ENCODE measurements at regions not wholly inside any gene's neighbourhood (a gene's known extent, or its start where the extent isn't known, plus 50 kb on each side); places are given as distances from the start of the nearest gene placed in this dataset.

GRCh38 chr4:93981594-93981993 lies 153.0 kb downstream of the ATOH1 start:
- no peaks in the 10 kb centered on the region for H3F3A ChIP-seq (ENCODE audit: insufficient read depth)
- H3K4me2 ChIP-seq (ENCODE audit: unreplicated experiment), result no peak overlapping the region
- TF ChIP-seq EZH2phosphoT487 (IDR thresholded peaks at IDR 0.05; ENCODE audit: insufficient read depth, low read depth) (no peak), EZH2 (IDR thresholded peaks at IDR 0.05; ENCODE audit: insufficient read depth, poor library complexity, severe bottlenecking) (no peak)
- in situ Hi-C loops (cut with MboI), result no loop called here
- DNase-seq, result no peak
- no peaks in the 10 kb centered on the region for H3K36me3 ChIP-seq (ENCODE audit: low read depth)
- H3K9me3 ChIP-seq (ENCODE audit: low read depth), result no peaks in the 10 kb centered on the region
- 22 to 26% methylated on average over 6 of the region's 6 CpGs for WGBS, 2 experiments (ENCODE audit: low coverage in 1 of 2, low lambda C conversion rate in 2 of 2, missing lambda C conversion rate in 2 of 2)
- no peak overlapping the region for H3K4me3 ChIP-seq
- no peaks in the 10 kb centered on the region for H3K27me3 ChIP-seq (replicated peaks; ENCODE audit: insufficient read depth)
- no peak overlapping the region for H2AFZ ChIP-seq
- H4K20me1 ChIP-seq (ENCODE audit: insufficient read depth), result no peaks in the 10 kb centered on the region
- H3K4me1 ChIP-seq (ENCODE audit: insufficient read depth), result no peaks in the 10 kb centered on the region
- no peaks in the 10 kb centered on the region for H3K79me2 ChIP-seq (ENCODE audit: insufficient read depth)
- no peak overlapping the region for H3K27ac ChIP-seq
- H3K9ac ChIP-seq, result no peak overlapping the region
- 0 out of 2 replicates have a peak, but pooled peaks cover 4% of the 10 kb centered on the region for H3K9me2 ChIP-seq (ENCODE audit: insufficient read depth)

DNA sequence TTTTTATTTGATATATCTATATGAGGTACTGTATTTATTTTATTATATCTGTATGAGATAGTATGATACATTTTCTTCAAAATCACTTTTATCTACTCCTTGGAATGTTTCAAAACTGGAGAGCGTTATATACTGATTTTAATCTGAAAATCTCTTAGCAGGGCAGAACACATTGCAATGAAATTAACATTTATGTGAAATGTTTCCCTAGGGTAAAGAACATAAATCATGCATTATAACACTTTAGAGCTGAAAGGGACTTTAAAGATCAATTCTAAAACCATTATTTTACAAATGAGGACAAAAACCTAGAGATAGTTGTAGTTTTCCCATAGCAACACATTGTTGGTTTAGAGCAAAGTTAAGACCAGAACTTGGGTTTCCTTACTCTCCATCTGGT lies 153.7 kb downstream of the ATOH1 start:
- Histone ChIP-seq H3K27me3 (replicated peaks; ENCODE audit: insufficient read depth) (no peaks in the 10 kb centered on the region), H3K9ac (no peak overlapping the region), H3K79me2 (ENCODE audit: insufficient read depth) (no peaks in the 10 kb centered on the region), H4K20me1 (ENCODE audit: insufficient read depth) (no peaks in the 10 kb centered on the region), H3K4me3 (no peak overlapping the region), H3K27ac (no peak overlapping the region), H3K36me3 (ENCODE audit: low read depth) (no peaks in the 10 kb centered on the region), H3K4me2 (ENCODE audit: unreplicated experiment) (no peak overlapping the region), H3K4me1 (ENCODE audit: insufficient read depth) (no peaks in the 10 kb centered on the region), H2AFZ (no peak overlapping the region), H3F3A (ENCODE audit: insufficient read depth) (no peaks in the 10 kb centered on the region), H3K9me2 (ENCODE audit: insufficient read depth) (0 out of 2 replicates have a peak, but pooled peaks cover 4% of the 10 kb centered on the region), H3K9me3 (ENCODE audit: low read depth) (no peaks in the 10 kb centered on the region)
- DNase-seq, result no peak
- WGBS, 2 experiments (ENCODE audit: low coverage in 1 of 2, low lambda C conversion rate in 2 of 2, missing lambda C conversion rate in 2 of 2), result 17 to 33% methylated on average over 1 of the region's 1 CpG
- in situ Hi-C loops (cut with MboI), result no loop called here
- TF ChIP-seq EZH2phosphoT487 (IDR thresholded peaks at IDR 0.05; ENCODE audit: insufficient read depth, low read depth), result no peak
- no peak for TF ChIP-seq EZH2 (IDR thresholded peaks at IDR 0.05; ENCODE audit: insufficient read depth, poor library complexity, severe bottlenecking)

DNA sequence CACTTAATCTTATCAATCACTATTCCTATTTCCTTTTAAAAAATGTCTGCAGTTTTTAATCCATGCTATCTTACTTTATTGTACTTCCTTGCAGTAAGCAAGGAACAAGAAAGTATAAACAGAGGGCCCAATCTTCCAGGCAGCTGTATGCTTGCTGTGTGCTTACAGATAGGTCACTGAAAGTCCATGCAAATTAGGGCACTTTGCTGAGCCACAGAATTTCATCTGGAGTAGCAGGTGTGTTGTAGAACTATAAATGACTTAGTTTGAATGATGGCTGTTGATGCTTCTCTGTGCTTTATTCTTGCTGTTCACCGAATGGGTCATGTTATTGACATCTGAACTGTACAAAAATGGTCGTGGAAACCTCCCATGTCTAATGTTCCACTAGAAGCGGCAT lies 154.6 kb downstream of the ATOH1 start:
- H3K9me2 ChIP-seq (ENCODE audit: insufficient read depth), result 0 out of 2 replicates have a peak, but pooled peaks cover 4% of the 10 kb centered on the region
- no peak for TF ChIP-seq EZH2 (IDR thresholded peaks at IDR 0.05; ENCODE audit: insufficient read depth, poor library complexity, severe bottlenecking)
- TF ChIP-seq EZH2phosphoT487 (IDR thresholded peaks at IDR 0.05; ENCODE audit: insufficient read depth, low read depth), result no peak
- no peaks in the 10 kb centered on the region for H3K79me2 ChIP-seq (ENCODE audit: insufficient read depth)
- no peak overlapping the region for H2AFZ ChIP-seq
- no peak for DNase-seq
- H3K4me2 ChIP-seq (ENCODE audit: unreplicated experiment), result no peak overlapping the region
- no peaks in the 10 kb centered on the region for H3K9me3 ChIP-seq (ENCODE audit: low read depth)
- WGBS, 2 experiments (ENCODE audit: low coverage in 1 of 2, low lambda C conversion rate in 2 of 2, missing lambda C conversion rate in 2 of 2), result 12 to 14% methylated on average over 3 of the region's 3 CpGs
- H4K20me1 ChIP-seq (ENCODE audit: insufficient read depth), result no peaks in the 10 kb centered on the region
- no peaks in the 10 kb centered on the region for H3K27me3 ChIP-seq (replicated peaks; ENCODE audit: insufficient read depth)
- H3K4me3 ChIP-seq, result no peak overlapping the region
- H3K9ac ChIP-seq, result no peak overlapping the region
- no peaks in the 10 kb centered on the region for H3F3A ChIP-seq (ENCODE audit: insufficient read depth)
- no peaks in the 10 kb centered on the region for H3K4me1 ChIP-seq (ENCODE audit: insufficient read depth)
- in situ Hi-C loops (cut with MboI), result no loop called here
- H3K27ac ChIP-seq, result no peak overlapping the region
- H3K36me3 ChIP-seq (ENCODE audit: low read depth), result no peaks in the 10 kb centered on the region

- Histone ChIP-seq H3K27ac (no peak overlapping the region), H3K9ac (no peak overlapping the region), H3K9me2 (ENCODE audit: insufficient read depth) (no peaks in the 10 kb centered on the region), H3K9me3 (ENCODE audit: low read depth) (no peaks in the 10 kb centered on the region), H3K79me2 (ENCODE audit: insufficient read depth) (no peaks in the 10 kb centered on the region), H3K4me1 (ENCODE audit: insufficient read depth) (no peaks in the 10 kb centered on the region), H3F3A (ENCODE audit: insufficient read depth) (no peaks in the 10 kb centered on the region), H2AFZ (no peak overlapping the region), H3K4me2 (ENCODE audit: unreplicated experiment) (no peak overlapping the region), H4K20me1 (ENCODE audit: insufficient read depth) (no peaks in the 10 kb centered on the region), H3K4me3 (no peak overlapping the region), H3K27me3 (replicated peaks; ENCODE audit: insufficient read depth) (no peaks in the 10 kb centered on the region), H3K36me3 (ENCODE audit: low read depth) (no peaks in the 10 kb centered on the region)
- WGBS, 2 experiments (ENCODE audit: low coverage in 1 of 2, low lambda C conversion rate in 2 of 2, missing lambda C conversion rate in 2 of 2), result 29 to 31% methylated on average over 5 of the region's 5 CpGs
- no peak for DNase-seq
- TF ChIP-seq EZH2phosphoT487 (IDR thresholded peaks at IDR 0.05; ENCODE audit: insufficient read depth, low read depth), result no peak
- no peak for TF ChIP-seq EZH2 (IDR thresholded peaks at IDR 0.05; ENCODE audit: insufficient read depth, poor library complexity, severe bottlenecking)
- in situ Hi-C loops (cut with MboI), result no loop called here
Observed at GRCh38 chr4:93994175-93994994, 165.8 kb downstream of the ATOH1 start.

Data from GM23248 (cell line).